ENCODE measurements at regions not wholly inside any gene's neighbourhood (a gene's known extent, or its start where the extent isn't known, plus 50 kb on each side); places are given as distances from the start of the nearest gene placed in this dataset.

DNA sequence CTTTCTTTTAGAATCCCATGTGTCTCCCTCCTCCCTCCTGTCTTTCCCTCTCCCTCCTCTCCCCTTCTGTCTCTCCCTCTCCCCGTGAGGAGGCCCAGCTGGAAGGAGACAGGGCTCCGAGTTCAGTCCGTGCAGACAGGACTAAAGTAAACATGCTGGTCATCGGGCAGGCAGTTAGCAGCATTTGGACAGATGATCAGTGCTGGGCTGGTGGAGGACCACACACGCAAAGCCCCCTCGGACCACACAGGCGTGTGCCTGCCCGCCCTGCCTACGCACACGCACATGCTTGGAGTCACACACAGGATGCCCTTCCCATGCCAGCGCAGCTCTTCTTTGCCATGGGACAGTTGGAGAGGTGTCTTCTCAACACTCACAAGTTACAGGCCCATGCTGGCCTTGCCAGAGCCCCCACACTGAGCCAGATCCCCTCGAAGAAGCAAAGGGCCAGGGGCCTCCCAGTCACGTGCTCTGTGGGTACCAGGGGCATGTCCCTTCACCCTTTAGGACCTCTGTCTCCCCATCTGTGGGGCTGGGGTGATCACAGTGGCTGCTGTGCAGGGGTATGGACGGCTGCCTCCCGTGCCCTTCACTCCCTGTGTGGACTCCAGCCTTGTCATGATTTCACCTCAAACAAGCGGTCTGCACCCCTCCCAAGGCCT, 215.7 kb upstream of the FOXF1 start:
- H3K27ac Mint-ChIP-seq, result no peak overlapping the region
- DNase-seq, result no peak
- no peaks in the 10 kb centered on the region for H3K9me3 Mint-ChIP-seq
- TF ChIP-seq CTCF (IDR thresholded peaks at IDR 0.05), result no peak
- no peak overlapping the region for H3K4me3 Mint-ChIP-seq
- H3K4me1 Mint-ChIP-seq, result peaks cover 49% of the 10 kb centered on the region
- no peaks in the 10 kb centered on the region for H3K36me3 Mint-ChIP-seq (ENCODE audit: low read depth)
- H3K27me3 Mint-ChIP-seq (ENCODE audit: low read depth, poor library complexity), result peaks cover 98% of the 10 kb centered on the region

DNA sequence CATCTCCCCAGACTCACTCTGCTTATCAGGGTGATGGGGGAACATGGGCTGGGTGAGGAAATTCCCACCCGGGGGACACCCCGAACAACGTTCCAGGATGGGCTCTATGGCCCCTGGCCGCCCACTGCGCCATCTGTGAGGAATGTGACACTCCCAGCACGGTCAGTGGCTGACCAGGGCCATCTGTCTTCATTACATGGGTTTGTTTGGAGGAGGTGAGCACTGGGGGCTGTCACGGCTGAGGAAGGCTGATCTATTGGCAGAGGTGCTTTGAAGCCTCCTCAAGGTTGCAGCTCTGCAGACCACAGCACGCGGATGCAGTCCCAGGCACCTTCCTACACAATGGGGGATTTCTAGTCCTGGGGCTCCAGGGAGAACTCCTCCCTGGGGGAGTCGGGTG, 214.1 kb upstream of the FOXF1 start:
- Mint-ChIP-seq H3K4me3 (peak overlapping the region; percentile 15), H3K4me1 (peaks cover 62% of the 10 kb centered on the region)

GRCh38 chr16:86297391-86297790, 212.9 kb upstream of the FOXF1 start:
- peaks cover 86% of the 10 kb centered on the region for H3K27me3 Mint-ChIP-seq (ENCODE audit: low read depth, poor library complexity)
- DNase-seq, result no peak
- no peak overlapping the region for H3K4me3 Mint-ChIP-seq
- no peak overlapping the region for H3K27ac Mint-ChIP-seq
- no peaks in the 10 kb centered on the region for H3K9me3 Mint-ChIP-seq
- H3K4me1 Mint-ChIP-seq, result peaks cover 73% of the 10 kb centered on the region
- no peak for TF ChIP-seq CTCF (IDR thresholded peaks at IDR 0.05)
- no peaks in the 10 kb centered on the region for H3K36me3 Mint-ChIP-seq (ENCODE audit: low read depth)

More for the DNA sequence above, 214.1 kb upstream of the FOXF1 start:
- H3K36me3 Mint-ChIP-seq (ENCODE audit: low read depth), result no peaks in the 10 kb centered on the region
- peaks cover 90% of the 10 kb centered on the region for H3K27me3 Mint-ChIP-seq (ENCODE audit: low read depth, poor library complexity)
- DNase-seq, result peak; percentile 69
- H3K27ac Mint-ChIP-seq, result no peak overlapping the region
- TF ChIP-seq CTCF (IDR thresholded peaks at IDR 0.05), result no peak
- H3K9me3 Mint-ChIP-seq, result no peaks in the 10 kb centered on the region

GRCh38 chr16:86297866-86298757, 212.2 kb upstream of the FOXF1 start:
- no peaks in the 10 kb centered on the region for H3K9me3 Mint-ChIP-seq
- TF ChIP-seq CTCF (IDR thresholded peaks at IDR 0.05), result no peak
- H3K4me3 Mint-ChIP-seq, result peak overlapping the region; percentile 54
- peaks cover 79% of the 10 kb centered on the region for H3K27me3 Mint-ChIP-seq (ENCODE audit: low read depth, poor library complexity)
- no peaks in the 10 kb centered on the region for H3K36me3 Mint-ChIP-seq (ENCODE audit: low read depth)
- H3K27ac Mint-ChIP-seq, result no peak overlapping the region
- peaks cover 76% of the 10 kb centered on the region for H3K4me1 Mint-ChIP-seq
- DNase-seq, result peak; percentile 58

GRCh38 chr16:86298758-86299134, 211.6 kb upstream of the FOXF1 start:
- Mint-ChIP-seq H3K27me3 (ENCODE audit: low read depth, poor library complexity) (peaks cover 76% of the 10 kb centered on the region), H3K36me3 (ENCODE audit: low read depth) (no peaks in the 10 kb centered on the region), H3K4me1 (peaks cover 80% of the 10 kb centered on the region), H3K27ac (no peak overlapping the region), H3K9me3 (no peaks in the 10 kb centered on the region), H3K4me3 (no peak overlapping the region)
- no peak for DNase-seq
- TF ChIP-seq CTCF (IDR thresholded peaks at IDR 0.05), result no peak

Measured in nephron progenitor cell (in vitro differentiated cells).